Ramos (cell line): ENCODE measurements at regions not wholly inside any gene's neighbourhood (a gene's known extent, or its start where the extent isn't known, plus 50 kb on each side); places are given as distances from the start of the nearest gene placed in this dataset.

Experiments used
- in situ Hi-C: fragments of 300-500 bp; cut with MboI; formaldehyde crosslinking; loops from one replicate; pipeline ENCODE4 v1.14.3; 2022; ENCODE audit warnings: low sequenced_read_pairs; ENCODE audit not compliant: unreplicated experiment

DNA sequence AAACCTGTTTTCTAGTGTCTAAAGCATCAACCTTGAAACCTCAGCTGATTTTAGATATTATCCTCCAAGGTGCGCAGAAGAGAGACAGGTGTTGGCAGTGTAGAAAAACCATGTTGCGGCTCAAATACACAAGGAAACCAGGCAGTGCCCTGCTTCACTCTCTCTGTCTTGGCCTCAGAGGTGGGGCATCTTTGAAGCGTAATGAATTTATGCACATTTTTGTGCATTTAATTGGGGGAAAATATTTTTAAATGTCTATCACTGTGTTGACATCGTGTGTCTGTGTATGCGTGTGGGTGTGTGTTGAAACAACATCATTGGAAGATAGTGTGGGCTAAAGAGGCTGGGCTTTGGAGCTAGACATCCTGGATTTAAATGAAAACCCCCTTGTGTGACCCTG lies 334.0 kb upstream of the CHD6 start:
- in situ Hi-C loops, result no loop called here

DNA sequence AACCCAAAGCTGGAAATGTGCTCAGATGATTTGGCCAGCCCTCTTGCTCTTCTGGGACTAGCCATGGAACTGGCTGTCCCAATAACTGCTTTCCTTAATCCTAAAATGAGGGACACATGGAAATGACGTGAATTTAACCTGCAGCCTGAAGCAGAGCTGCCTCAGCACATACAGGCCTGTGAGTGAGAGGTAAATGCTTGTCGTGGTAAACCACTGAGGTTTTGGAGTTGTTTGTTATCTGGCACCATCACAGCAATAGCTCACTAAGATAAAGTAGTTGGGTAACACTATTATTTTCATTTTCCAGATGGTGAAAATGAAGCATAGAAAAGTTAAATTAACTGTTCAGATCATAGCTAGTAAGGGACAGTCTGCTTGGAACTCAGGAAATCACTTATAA lies 333.4 kb upstream of the CHD6 start:
- in situ Hi-C loops, result no loop called here

GRCh38 chr20:41939659-41940058 lies 321.5 kb upstream of the CHD6 start:
- in situ Hi-C loops, result no loop called here

- in situ Hi-C loops, result no loop called here
Measured at GRCh38 chr20:41938353-41938752, 320.2 kb upstream of the CHD6 start.

- in situ Hi-C loops, result no loop called here
Measured at GRCh38 chr20:41935259-41935791, 317.1 kb upstream of the CHD6 start.

GRCh38 chr20:41932431-41932830 lies 314.3 kb upstream of the CHD6 start:
- in situ Hi-C loops, result no loop called here

- in situ Hi-C loops, result no loop called here
Measured at GRCh38 chr20:41927655-41928054, 309.5 kb upstream of the CHD6 start.

- in situ Hi-C loops, result no loop called here
Measured at GRCh38 chr20:41927189-41927588, 309.0 kb upstream of the CHD6 start.

DNA sequence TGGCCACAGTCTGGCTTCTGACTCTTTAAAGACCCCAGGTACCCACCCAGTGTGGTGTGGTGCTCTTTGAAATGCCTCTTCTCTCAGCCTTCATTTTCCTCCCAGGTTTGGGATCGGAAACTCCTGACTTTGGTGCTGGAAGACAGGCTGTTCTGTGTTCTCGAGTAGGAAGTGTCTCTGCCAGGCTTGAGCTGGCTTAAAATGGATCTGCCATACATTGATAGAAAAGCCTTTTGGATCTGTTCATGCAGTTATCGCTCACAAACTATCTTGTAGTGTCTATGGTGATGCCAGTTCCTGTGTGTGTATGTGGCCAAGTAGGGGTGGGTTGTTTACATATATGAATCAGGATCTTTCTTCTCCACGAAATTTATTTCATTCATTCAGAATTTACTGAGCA lies 307.3 kb upstream of the CHD6 start:
- in situ Hi-C loops, result no loop called here

- in situ Hi-C loops, result no loop called here
Measured at GRCh38 chr20:41923624-41924023, 305.4 kb upstream of the CHD6 start.

DNA sequence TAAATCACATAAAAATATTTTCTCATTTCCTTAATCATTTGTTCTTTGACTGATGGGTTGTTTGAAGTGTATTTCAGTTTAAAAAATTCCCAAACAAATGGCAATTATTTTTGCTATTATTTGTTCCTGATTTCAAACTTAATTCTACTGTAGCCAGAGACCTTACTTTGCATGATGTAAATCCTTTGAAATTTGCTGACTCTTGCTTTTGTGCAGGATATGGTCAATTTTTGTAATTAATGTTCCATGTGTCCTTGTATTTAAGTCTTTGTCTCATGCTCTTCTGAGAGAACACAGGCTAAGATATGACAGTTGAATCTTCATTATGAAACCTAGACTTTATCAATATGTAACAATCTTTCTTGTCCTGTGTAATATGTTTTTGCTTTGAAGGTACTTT lies 295.0 kb upstream of the CHD6 start:
- in situ Hi-C loops, result no loop called here

- in situ Hi-C loops, result no loop called here
Measured at GRCh38 chr20:41910558-41910957, 292.4 kb upstream of the CHD6 start.

- in situ Hi-C loops, result no loop called here
Measured at GRCh38 chr20:41905199-41905598, 287.0 kb upstream of the CHD6 start.

DNA sequence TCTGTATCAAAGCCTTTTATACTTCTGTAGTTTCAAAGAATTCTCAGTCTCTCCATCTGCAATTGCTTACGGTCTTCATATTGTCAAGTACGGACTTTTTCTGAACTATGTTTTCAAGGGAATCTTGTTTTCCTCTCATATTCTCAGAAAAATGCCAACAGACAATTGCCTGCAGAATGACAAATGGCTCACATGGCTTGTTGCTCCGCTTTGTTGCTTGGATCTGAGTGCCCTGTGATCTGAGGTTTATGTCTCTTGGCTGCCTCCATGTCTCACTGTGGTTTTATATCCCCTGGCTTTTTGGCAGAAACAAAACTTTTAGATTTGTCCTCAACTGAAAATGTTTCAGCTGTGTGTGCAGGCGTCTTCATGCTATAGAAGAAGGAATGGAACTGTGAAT lies 285.4 kb upstream of the CHD6 start:
- in situ Hi-C loops, result no loop called here

DNA sequence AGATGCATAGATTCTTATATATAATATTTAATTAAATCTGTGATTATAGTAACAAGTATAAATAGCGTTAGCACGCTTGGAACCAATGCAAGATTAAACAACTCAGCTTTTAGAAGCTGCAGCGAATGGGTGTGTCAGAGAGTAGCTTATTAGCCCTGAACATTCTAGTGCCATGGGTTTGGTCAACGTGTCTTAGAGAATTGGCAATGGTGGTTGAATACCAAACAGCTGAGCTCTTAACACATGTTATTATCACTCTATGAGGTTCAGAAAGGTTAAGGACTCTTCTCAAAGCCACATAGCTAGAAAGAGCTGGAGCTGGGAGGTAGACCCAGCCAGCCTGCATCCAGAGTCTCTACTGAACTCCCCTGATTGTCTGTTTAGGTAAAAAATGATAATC lies 284.2 kb upstream of the CHD6 start:
- in situ Hi-C loops, result no loop called here

DNA sequence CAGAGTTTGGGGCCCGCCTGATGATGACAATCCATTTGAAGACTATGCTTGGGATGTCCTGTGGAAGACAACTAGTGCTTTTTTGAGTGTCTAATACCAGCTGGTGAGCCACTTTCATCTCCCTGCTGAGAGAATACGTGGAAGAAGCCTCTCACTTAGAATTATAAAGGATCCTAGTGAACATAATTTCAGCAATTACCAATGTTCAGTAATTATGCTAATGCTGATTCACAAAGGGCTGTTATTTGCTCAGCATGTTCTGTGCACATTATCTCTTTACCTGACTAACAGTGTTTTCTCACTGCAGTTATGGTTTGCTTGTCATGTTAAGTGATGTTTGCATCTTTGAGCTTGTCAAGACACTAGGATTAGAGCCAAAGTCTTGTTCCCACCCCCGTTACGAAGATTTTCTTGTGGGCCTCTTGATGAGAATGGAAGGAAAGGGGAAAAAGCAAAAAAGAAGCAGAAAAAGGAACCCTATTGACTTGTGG lies 282.1 kb upstream of the CHD6 start:
- in situ Hi-C loops, result no loop called here

DNA sequence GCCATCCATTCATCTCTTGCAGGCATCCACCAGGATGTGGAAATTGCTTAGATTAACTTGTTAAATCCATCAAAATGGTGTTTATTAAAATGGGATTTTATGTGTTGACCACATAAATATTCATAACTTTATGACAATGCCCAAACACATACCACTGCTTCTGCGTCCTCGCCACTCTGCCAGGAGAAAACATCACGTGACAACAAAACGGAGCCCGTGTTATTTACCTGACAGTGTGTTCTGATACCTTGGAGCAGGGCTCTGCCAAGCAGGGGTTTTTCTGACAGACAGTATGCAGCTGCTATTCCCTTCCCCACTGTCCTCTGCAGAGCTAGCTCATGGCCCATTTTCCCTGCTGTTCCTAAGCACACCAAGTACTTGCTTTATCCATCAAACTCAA lies 279.5 kb upstream of the CHD6 start:
- in situ Hi-C loops, result no loop called here

GRCh38 chr20:41895241-41896032 lies 277.3 kb upstream of the CHD6 start:
- in situ Hi-C loops, result no loop called here

DNA sequence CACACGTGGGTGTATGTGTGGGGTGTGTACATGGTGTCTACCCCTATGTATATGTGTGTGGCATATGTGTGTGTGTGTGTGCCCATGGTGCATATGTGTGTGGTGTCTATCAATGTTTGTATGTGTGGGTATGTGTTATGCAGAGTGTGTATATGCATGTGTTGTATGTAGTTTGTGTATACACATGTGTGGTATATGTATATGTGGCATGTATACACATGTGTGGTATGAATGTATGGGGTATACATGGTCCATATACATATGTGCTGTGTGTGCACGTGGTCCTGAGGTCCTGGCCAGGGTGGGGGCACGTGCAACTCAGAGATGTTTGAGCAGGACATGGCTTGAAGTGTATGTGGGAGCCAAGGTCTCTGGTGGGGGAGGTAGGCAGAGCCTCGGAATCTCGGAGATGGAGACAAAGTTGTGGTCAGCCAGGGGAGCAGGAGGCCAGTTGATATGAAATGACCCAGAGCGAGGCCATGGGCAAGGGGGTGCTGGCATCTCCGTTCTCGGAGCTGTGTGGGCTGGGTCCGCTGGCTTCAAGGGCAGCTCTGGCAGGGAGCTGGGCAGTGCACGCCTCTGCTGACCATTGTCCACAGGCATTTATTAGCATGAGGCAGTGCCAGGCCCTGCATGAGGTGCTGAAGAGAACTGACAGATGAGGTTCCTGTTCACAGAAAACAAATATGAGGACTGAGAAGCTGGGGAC lies 276.2 kb upstream of the CHD6 start:
- in situ Hi-C loops, result no loop called here

GRCh38 chr20:41892031-41892430 lies 273.9 kb upstream of the CHD6 start:
- in situ Hi-C loops, result no loop called here

DNA sequence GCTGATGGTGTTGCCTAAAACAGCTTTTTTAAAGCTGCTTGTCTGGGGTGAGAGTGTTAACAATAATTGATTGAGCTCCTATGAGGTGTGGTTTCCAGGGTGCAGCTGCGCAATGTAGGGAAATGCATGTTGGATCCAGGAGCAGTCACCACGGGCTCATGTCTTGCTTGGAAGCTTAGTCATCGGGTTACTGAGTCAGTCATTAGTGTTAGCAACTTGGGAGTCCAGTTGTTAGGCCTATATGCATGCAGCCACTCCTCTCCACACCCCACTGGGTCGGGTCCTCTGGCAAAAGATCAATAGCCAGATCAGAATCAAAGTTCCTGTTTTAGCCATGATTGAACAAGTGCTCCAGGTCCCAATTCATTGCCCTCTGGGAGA lies 271.7 kb upstream of the CHD6 start:
- in situ Hi-C loops, result no loop called here
